H1 (cell line): ENCODE measurements at regions not wholly inside any gene's neighbourhood (a gene's known extent, or its start where the extent isn't known, plus 50 kb on each side); places are given as distances from the start of the nearest gene placed in this dataset.

Source experiments
- CTCF ChIA-PET: fragments of 300-600 bp; sonication (Branson Sonifier 250); formaldehyde crosslinking; loops from one replicate; lab custom pipeline; 2021; ENCODE audit not compliant: partially characterized antibody; lab: Charles Lee
- POLR2A ChIA-PET: fragments of 300-600 bp; sonication (Branson Sonifier 250); formaldehyde crosslinking; loops from one replicate; lab custom pipeline; 2021; ENCODE audit warnings: inconsistent platforms; ENCODE audit not compliant: partially characterized antibody; lab: Charles Lee
- DNase-seq, 2 experiments: peaks; one replicate each; pipeline versions ENCODE4 v3.0.0 to v3.0.0-alpha.2; 2010 to 2022; ENCODE audit warnings: low spot score in 2 of 2, low read depth in 1 of 2, mixed read lengths in 1 of 2
- FAIRE-seq: peaks from 2 replicates; lab custom pipeline; 2011; peaks lifted over from hg19 to GRCh38; lab: Jason Lieb, UNC
- H2AFZ ChIP-seq: 2 replicates; pipeline ENCODE4 v1.8.1; 2012; ENCODE audit warnings: low read length, inconsistent platforms
- H2AK5ac ChIP-seq: 2 replicates; pipeline ENCODE4 v1.6.1; 2013; ENCODE audit warnings: low read depth, low read length
- H2BK120ac ChIP-seq: replicated peaks from 2 replicates; pipeline ENCODE3; 2013; ENCODE audit warnings: low read depth, low read length, inconsistent platforms
- H2BK12ac ChIP-seq: 2 replicates; pipeline ENCODE4 v1.6.1; 2013; ENCODE audit warnings: low read depth, low read length
- H2BK15ac ChIP-seq: 2 replicates; pipeline ENCODE4 v1.6.1; 2013; ENCODE audit warnings: low read length
- H2BK20ac ChIP-seq: 2 replicates; pipeline ENCODE4 v1.6.1; 2013; ENCODE audit warnings: low read length
- H2BK5ac ChIP-seq: 2 replicates; pipeline ENCODE4 v1.6.1; 2013; ENCODE audit warnings: low read depth, low read length
- H3K14ac ChIP-seq: 2 replicates; pipeline ENCODE4 v1.6.1; 2013; ENCODE audit warnings: inconsistent platforms; ENCODE audit not compliant: insufficient read length
- H3K18ac ChIP-seq: 2 replicates; pipeline ENCODE4 v1.6.1; 2013; ENCODE audit warnings: low read length; ENCODE audit errors: extremely low read depth
- H3K23ac ChIP-seq: 2 replicates; pipeline ENCODE4 v1.6.1; 2013; ENCODE audit warnings: inconsistent platforms; ENCODE audit not compliant: insufficient read length
- H3K23me2 ChIP-seq: 2 replicates; pipeline ENCODE4 v1.6.1; 2013; ENCODE audit warnings: low read depth, low read length
- H3K27ac ChIP-seq: 2 replicates; pipeline ENCODE4 v1.6.1; 2011; ENCODE audit warnings: low read depth, low read length, inconsistent platforms
- H3K27me3 ChIP-seq, 4 experiments: replicated peaks in 1 of 4; 1 replicate in 1 of 4; 2 replicates in 3 of 4; pipeline versions ENCODE4 v1.6.1 to v1.8.1; 2011 to 2013; ENCODE audit warnings: low read length in 3 of 4, mild to moderate bottlenecking in 3 of 4, inconsistent platforms in 2 of 4, mixed read lengths in 2 of 4, moderate library complexity in 1 of 4; ENCODE audit not compliant: control insufficient read depth in 3 of 4, insufficient read depth in 3 of 4; ENCODE audit errors: extremely low read depth in 1 of 4
- H3K36me3 ChIP-seq, 4 experiments: 2 replicates each; pipeline versions ENCODE4 v1.6.1 to v1.8.1; 2011 to 2013; ENCODE audit warnings: mild to moderate bottlenecking in 4 of 4, low read length in 3 of 4, moderate library complexity in 2 of 4, control low read depth in 1 of 4, inconsistent platforms in 1 of 4; ENCODE audit not compliant: insufficient read depth in 4 of 4, control insufficient read depth in 2 of 4
- H3K4ac ChIP-seq: replicated peaks from 2 replicates; pipeline ENCODE3; 2013; ENCODE audit warnings: low read length, low read depth, mixed read lengths, inconsistent platforms; ENCODE audit not compliant: insufficient read length
- H3K4me1 ChIP-seq, 4 experiments: replicated peaks in 1 of 4; 1 replicate in 1 of 4; 2 replicates in 3 of 4; pipeline versions ENCODE4 v1.6.1 to v1.8.1; 2011 to 2013; ENCODE audit warnings: low read length in 3 of 4, inconsistent platforms in 2 of 4, mixed read lengths in 1 of 4; ENCODE audit not compliant: insufficient read depth in 4 of 4, control insufficient read depth in 3 of 4
- H3K4me2 ChIP-seq, 2 experiments: 2 replicates each; pipeline versions ENCODE4 v1.6.1 to v1.8.1; 2011 to 2013; ENCODE audit warnings: low read depth in 2 of 2, low read length in 2 of 2, control low read depth in 1 of 2, inconsistent platforms in 1 of 2, mild to moderate bottlenecking in 1 of 2; ENCODE audit not compliant: insufficient read depth in 1 of 2
- H3K4me3 ChIP-seq, 4 experiments: fragments of 200-600, 300-600 bp in 1 of 4; sonication (generic), shearing (Covaris generic), sonication (Bioruptor Twin) in 1 of 4; 2 replicates each; pipeline versions ENCODE4 v1.5.1 to v1.8.1; 2011 to 2016; ENCODE audit warnings: low read length in 4 of 4, low read depth in 3 of 4, control low read depth in 2 of 4, inconsistent platforms in 2 of 4, mild to moderate bottlenecking in 2 of 4, mixed read lengths in 1 of 4, moderate library complexity in 1 of 4; ENCODE audit not compliant: insufficient read depth in 2 of 4; ENCODE audit errors: extremely low read depth in 1 of 4
- H3K56ac ChIP-seq: replicated peaks from 2 replicates; pipeline ENCODE3; 2013; ENCODE audit warnings: low read depth, mild to moderate bottlenecking, mixed read lengths, low read length, inconsistent platforms; ENCODE audit not compliant: insufficient read length
- H3K79me1 ChIP-seq: 2 replicates; pipeline ENCODE4 v1.6.1; 2013; ENCODE audit warnings: low read depth, low read length, control low read depth
- H3K79me2 ChIP-seq, 2 experiments: 2 replicates each; pipeline versions ENCODE4 v1.6.1 to v1.8.1; 2012 to 2013; ENCODE audit warnings: low read length in 2 of 2, mild to moderate bottlenecking in 2 of 2, inconsistent platforms in 1 of 2; ENCODE audit not compliant: insufficient read depth in 2 of 2, control insufficient read depth in 1 of 2
- H3K9ac ChIP-seq, 4 experiments: replicated peaks in 1 of 4; 1 replicate in 1 of 4; 2 replicates in 3 of 4; pipeline versions ENCODE4 v1.6.1 to v1.8.1; 2011 to 2013; ENCODE audit warnings: low read depth in 3 of 4, low read length in 3 of 4, control low read depth in 2 of 4, mild to moderate bottlenecking in 2 of 4, moderate library complexity in 2 of 4, inconsistent platforms in 1 of 4; ENCODE audit errors: extremely low read depth in 1 of 4
- H3K9me3 ChIP-seq, 2 experiments: 2 replicates each; pipeline versions ENCODE4 v1.6.1 to v1.8.1; 2012 to 2013; ENCODE audit warnings: mild to moderate bottlenecking in 2 of 2, moderate library complexity in 2 of 2, control low read depth in 1 of 2, inconsistent platforms in 1 of 2, low read depth in 1 of 2, low read length in 1 of 2, mixed read lengths in 1 of 2; ENCODE audit not compliant: insufficient read depth in 2 of 2
- H4K20me1 ChIP-seq, 2 experiments: replicated peaks in 1 of 2; 2 replicates each; pipeline versions ENCODE3 to v1.8.1; 2011 to 2013; ENCODE audit warnings: inconsistent platforms in 2 of 2, low read length in 2 of 2, mild to moderate bottlenecking in 1 of 2; ENCODE audit not compliant: insufficient read depth in 2 of 2, control insufficient read depth in 1 of 2
- H4K5ac ChIP-seq: 2 replicates; pipeline ENCODE4 v1.6.1; 2013; ENCODE audit warnings: low read length, low read depth, mixed read lengths, inconsistent platforms; ENCODE audit not compliant: insufficient read length
- H4K8ac ChIP-seq: 2 replicates; pipeline ENCODE4 v1.8.0; 2013; ENCODE audit warnings: mild to moderate bottlenecking, moderate library complexity, low read length, inconsistent platforms; ENCODE audit not compliant: insufficient read depth; ENCODE audit errors: extremely low read depth
- H4K91ac ChIP-seq: replicated peaks from 2 replicates; pipeline ENCODE3; 2013; ENCODE audit warnings: low read length, mixed read lengths, inconsistent platforms; ENCODE audit not compliant: insufficient read length
- EGR1 ChIP-seq: IDR thresholded peaks from 2 replicates; pipeline ENCODE4 v1.6.1; 2011; ENCODE audit warnings: low read depth, low read length, borderline replicate concordance
- EZH2 ChIP-seq: fragments of 200-600 bp; sonication (generic); IDR thresholded peaks from 2 replicates; pipeline ENCODE4 v1.7.1; 2012; ENCODE audit warnings: low read depth, mild to moderate bottlenecking, moderate library complexity, low read length, inconsistent platforms; ENCODE audit not compliant: severe bottlenecking
- GABPA ChIP-seq: IDR thresholded peaks from 2 replicates; pipeline ENCODE4 v1.6.1; 2011; ENCODE audit warnings: mild to moderate bottlenecking, low read length, moderate library complexity, borderline replicate concordance; ENCODE audit not compliant: insufficient read depth
- GTF2F1 ChIP-seq: IDR thresholded peaks from 2 replicates; pipeline ENCODE4 v1.6.1; 2012; ENCODE audit warnings: low read depth, low read length, improper control_type of control experiment, borderline replicate concordance
- SAP30 ChIP-seq: fragments of 300-600 bp; sonication (generic); IDR thresholded peaks from 2 replicates; pipeline ENCODE4 v1.7.1; 2012; ENCODE audit warnings: low read length, moderate library complexity, mild to moderate bottlenecking, inconsistent platforms; ENCODE audit not compliant: insufficient read depth, insufficient replicate concordance
- SIRT6 ChIP-seq: IDR thresholded peaks from one replicate; pipeline ENCODE4 v1.7.1; 2012; ENCODE audit warnings: low read length, inconsistent platforms
- SIX5 ChIP-seq: IDR thresholded peaks from 2 replicates; pipeline ENCODE4 v1.6.1; 2011; ENCODE audit warnings: mild to moderate bottlenecking, low read depth, low read length
- SRF ChIP-seq: IDR thresholded peaks from 2 replicates; pipeline ENCODE4 v1.6.1; 2011; ENCODE audit warnings: mild to moderate bottlenecking, low read depth, low read length, moderate library complexity
- TEAD4 ChIP-seq: IDR thresholded peaks from 2 replicates; pipeline ENCODE4 v1.6.1; 2012; ENCODE audit warnings: low read depth, low read length, inconsistent platforms, mixed read lengths
- WGBS, 2 experiments: shearing (Covaris generic) in 1 of 2; methylation state at CpG; one replicate each; pipeline versions ENCODE4 v1.1.6 to v1.1.7; 2013 to 2015; ENCODE audit warnings: low lambda C conversion rate in 2 of 2, mixed read lengths in 2 of 2, inconsistent platforms in 1 of 2, low coverage in 1 of 2, missing lambda C conversion rate in 1 of 2; ENCODE audit not compliant: insufficient replicate concordance in 2 of 2, insufficient coverage in 1 of 2, insufficient read length in 1 of 2; ENCODE audit errors: extremely low coverage in 1 of 2, missing lambda C conversion rate in 1 of 2; 5-methylcytosine and 5-hydroxymethylcytosine counted together
- TF ChIP-seq, protein P1 (sequence below): IDR thresholded peaks from 2 replicates; pipeline ENCODE4 v1.6.1; 2012; ENCODE audit warnings: low read length, inconsistent platforms

DNA sequence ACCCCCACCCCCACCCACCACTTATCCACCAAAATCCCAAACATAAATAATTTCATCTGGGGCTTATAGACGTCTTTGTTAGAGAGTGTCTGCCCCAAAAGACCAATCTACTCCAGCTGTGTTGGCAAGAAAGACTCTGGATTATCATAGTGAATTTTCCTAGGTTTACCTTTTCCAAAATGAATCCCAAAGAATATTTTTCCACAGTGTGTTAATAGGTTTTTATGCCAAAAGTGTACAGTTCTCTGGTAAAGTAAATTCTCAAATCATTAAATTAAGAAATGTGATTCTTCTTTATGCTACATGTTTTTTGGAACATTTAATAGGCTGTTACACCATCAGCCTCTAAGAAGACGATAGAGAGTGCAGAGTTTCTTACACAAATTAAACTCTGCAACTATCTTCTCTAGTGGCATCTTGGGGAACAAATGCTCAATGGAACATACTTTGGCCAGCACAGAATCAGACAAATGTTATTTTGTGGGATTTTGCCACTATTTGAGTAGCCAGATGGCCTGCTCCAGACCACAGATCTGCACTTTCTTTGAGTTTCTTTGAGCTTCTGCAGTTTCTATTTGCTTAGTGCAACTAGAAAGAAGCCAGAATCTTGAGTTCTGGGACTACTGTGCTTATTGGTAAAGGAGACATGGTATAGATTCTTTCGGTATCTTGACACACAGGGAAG is 206.0 kb downstream of the KIT start:
- Histone ChIP-seq H4K8ac (no peak overlapping the region), H4K91ac (no peak overlapping the region), H2AFZ (no peak overlapping the region), H3K9ac (no peak overlapping the region), H3K27me3 (no peaks in the 10 kb centered on the region), H3K79me1 (no peaks in the 10 kb centered on the region), H2BK15ac (no peak overlapping the region), H3K27ac (no peak overlapping the region), H3K4me1 (no peaks in the 10 kb centered on the region), H3K9me3 (no peaks in the 10 kb centered on the region), H3K4ac (no peak overlapping the region), H3K4me2 (no peak overlapping the region), H2BK12ac (no peak overlapping the region), H3K23ac (no peak overlapping the region), H2BK5ac (no peak overlapping the region), H2BK20ac (no peak overlapping the region), H3K18ac (no peak overlapping the region), H3K79me2 (no peaks in the 10 kb centered on the region), H3K23me2 (no peaks in the 10 kb centered on the region), H4K20me1 (no peaks in the 10 kb centered on the region), H4K5ac (no peak overlapping the region), H2AK5ac (no peak overlapping the region), H3K56ac (no peak overlapping the region), H3K14ac (no peak overlapping the region), H3K4me3 (no peak overlapping the region), H2BK120ac (no peak overlapping the region), H3K36me3 (no peaks in the 10 kb centered on the region)
- FAIRE-seq (no peak), DNase-seq (no peak)
- POLR2A ChIA-PET, result interaction anchor here (0.6 kb wide), 2 partner anchors 17 to 27 kb away, joined by 3 read pairs; no protein-coding TSS in a partner anchor
- 86% methylated on average over 3 of the region's 3 CpGs; no CpG with 5 or more reads in 1 of the 2 experiments for WGBS, 2 experiments
- CTCF ChIA-PET, result interaction anchor here (0.7 to 1.5 kb wide), 2 partner anchors 10 to 135 kb away, joined by 3 read pairs; no protein-coding TSS in a partner anchor
- TF ChIP-seq SIX5, result no peak
- TF ChIP-seq EGR1, result no peak
- TF ChIP-seq GABPA, result no peak
- no peak for TF ChIP-seq SIRT6
- no peak for TF ChIP-seq GTF2F1
- no peak for TF ChIP-seq SAP30
- no peak for TF ChIP-seq SRF
- TF ChIP-seq, protein P1, sequence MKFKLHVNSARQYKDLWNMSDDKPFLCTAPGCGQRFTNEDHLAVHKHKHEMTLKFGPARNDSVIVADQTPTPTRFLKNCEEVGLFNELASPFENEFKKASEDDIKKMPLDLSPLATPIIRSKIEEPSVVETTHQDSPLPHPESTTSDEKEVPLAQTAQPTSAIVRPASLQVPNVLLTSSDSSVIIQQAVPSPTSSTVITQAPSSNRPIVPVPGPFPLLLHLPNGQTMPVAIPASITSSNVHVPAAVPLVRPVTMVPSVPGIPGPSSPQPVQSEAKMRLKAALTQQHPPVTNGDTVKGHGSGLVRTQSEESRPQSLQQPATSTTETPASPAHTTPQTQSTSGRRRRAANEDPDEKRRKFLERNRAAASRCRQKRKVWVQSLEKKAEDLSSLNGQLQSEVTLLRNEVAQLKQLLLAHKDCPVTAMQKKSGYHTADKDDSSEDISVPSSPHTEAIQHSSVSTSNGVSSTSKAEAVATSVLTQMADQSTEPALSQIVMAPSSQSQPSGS, result no peak
- no peak for TF ChIP-seq EZH2
- TF ChIP-seq TEAD4, result no peak
